IPS-20b (cell line): ENCODE measurements at regions not wholly inside any gene's neighbourhood (a gene's known extent, or its start where the extent isn't known, plus 50 kb on each side); places are given as distances from the start of the nearest gene placed in this dataset.

Experiments used
- H3K27ac ChIP-seq: one replicate; pipeline ENCODE4 v1.5.1; 2013; ENCODE audit warnings: low read length
- H3K27me3 ChIP-seq: 2 replicates; pipeline ENCODE4 v1.6.1; 2013; ENCODE audit warnings: mild to moderate bottlenecking, low read length, inconsistent platforms; ENCODE audit not compliant: insufficient read depth
- H3K36me3 ChIP-seq: 2 replicates; pipeline ENCODE4 v1.6.1; 2013; ENCODE audit warnings: low read depth, mild to moderate bottlenecking, inconsistent platforms, low read length, moderate library complexity; ENCODE audit not compliant: insufficient read depth
- H3K4me1 ChIP-seq: 2 replicates; pipeline ENCODE4 v1.6.1; 2013; ENCODE audit warnings: mild to moderate bottlenecking, control low read depth, inconsistent platforms, low read length, moderate library complexity; ENCODE audit not compliant: insufficient read depth
- H3K4me3 ChIP-seq: 2 replicates; pipeline ENCODE4 v1.5.1; 2013; ENCODE audit warnings: mild to moderate bottlenecking, low read length, inconsistent platforms
- H3K9ac ChIP-seq: 2 replicates; pipeline ENCODE4 v1.6.1; 2013; ENCODE audit warnings: low read depth, mild to moderate bottlenecking, inconsistent platforms, low read length, moderate library complexity
- H3K9me3 ChIP-seq: 2 replicates; pipeline ENCODE4 v1.6.1; 2013; ENCODE audit warnings: mild to moderate bottlenecking, low read depth, low read length, inconsistent platforms; ENCODE audit not compliant: insufficient read depth

GRCh38 chr18:51998711-51999110, 341.3 kb upstream of the DCC start:
- Histone ChIP-seq H3K36me3 (no peaks in the 10 kb centered on the region), H3K9ac (no peak overlapping the region), H3K27me3 (no peaks in the 10 kb centered on the region), H3K4me1 (no peaks in the 10 kb centered on the region), H3K9me3 (no peaks in the 10 kb centered on the region), H3K4me3 (no peak overlapping the region), H3K27ac (no peak overlapping the region)

- Histone ChIP-seq H3K27ac (no peak overlapping the region), H3K4me1 (no peaks in the 10 kb centered on the region), H3K9ac (no peak overlapping the region), H3K27me3 (no peaks in the 10 kb centered on the region), H3K36me3 (no peaks in the 10 kb centered on the region), H3K4me3 (no peak overlapping the region), H3K9me3 (no peaks in the 10 kb centered on the region)
Observed at GRCh38 chr18:51999351-51999750, 340.6 kb upstream of the DCC start.

- Histone ChIP-seq H3K4me3 (no peak overlapping the region), H3K36me3 (no peaks in the 10 kb centered on the region), H3K9me3 (no peaks in the 10 kb centered on the region), H3K4me1 (no peaks in the 10 kb centered on the region), H3K9ac (no peak overlapping the region), H3K27ac (no peak overlapping the region), H3K27me3 (no peaks in the 10 kb centered on the region)
Observed at GRCh38 chr18:52000435-52000834, 339.6 kb upstream of the DCC start.

- Histone ChIP-seq H3K4me1 (no peaks in the 10 kb centered on the region), H3K4me3 (no peak overlapping the region), H3K27ac (no peak overlapping the region), H3K36me3 (no peaks in the 10 kb centered on the region), H3K9ac (no peak overlapping the region), H3K27me3 (no peaks in the 10 kb centered on the region), H3K9me3 (no peaks in the 10 kb centered on the region)
Observed at GRCh38 chr18:52001106-52001505, 338.9 kb upstream of the DCC start.

GRCh38 chr18:52002600-52002999, 337.4 kb upstream of the DCC start:
- H3K9me3 ChIP-seq, result no peaks in the 10 kb centered on the region
- H3K27me3 ChIP-seq, result no peaks in the 10 kb centered on the region
- H3K36me3 ChIP-seq, result no peaks in the 10 kb centered on the region
- no peak overlapping the region for H3K27ac ChIP-seq
- H3K4me3 ChIP-seq, result no peak overlapping the region
- H3K9ac ChIP-seq, result no peak overlapping the region
- H3K4me1 ChIP-seq, result no peaks in the 10 kb centered on the region

GRCh38 chr18:52007105-52007504, 332.9 kb upstream of the DCC start:
- H3K4me3 ChIP-seq, result no peak overlapping the region
- no peaks in the 10 kb centered on the region for H3K27me3 ChIP-seq
- H3K9me3 ChIP-seq, result no peaks in the 10 kb centered on the region
- H3K9ac ChIP-seq, result no peak overlapping the region
- no peak overlapping the region for H3K27ac ChIP-seq
- no peaks in the 10 kb centered on the region for H3K36me3 ChIP-seq
- no peaks in the 10 kb centered on the region for H3K4me1 ChIP-seq

GRCh38 chr18:52008330-52008729, 331.7 kb upstream of the DCC start:
- Histone ChIP-seq H3K4me3 (no peak overlapping the region), H3K9me3 (no peaks in the 10 kb centered on the region), H3K27ac (no peak overlapping the region), H3K4me1 (no peaks in the 10 kb centered on the region), H3K9ac (no peak overlapping the region), H3K27me3 (no peaks in the 10 kb centered on the region), H3K36me3 (no peaks in the 10 kb centered on the region)

- H3K4me1 ChIP-seq, result no peaks in the 10 kb centered on the region
- no peaks in the 10 kb centered on the region for H3K27me3 ChIP-seq
- H3K9ac ChIP-seq, result no peak overlapping the region
- H3K9me3 ChIP-seq, result no peaks in the 10 kb centered on the region
- H3K27ac ChIP-seq, result no peak overlapping the region
- H3K36me3 ChIP-seq, result no peaks in the 10 kb centered on the region
- no peak overlapping the region for H3K4me3 ChIP-seq
Observed at GRCh38 chr18:52008736-52009135, 331.3 kb upstream of the DCC start.

GRCh38 chr18:52009958-52010357, 330.0 kb upstream of the DCC start:
- H3K36me3 ChIP-seq, result no peaks in the 10 kb centered on the region
- H3K4me1 ChIP-seq, result no peaks in the 10 kb centered on the region
- H3K27me3 ChIP-seq, result no peaks in the 10 kb centered on the region
- H3K27ac ChIP-seq, result no peak overlapping the region
- H3K9ac ChIP-seq, result no peak overlapping the region
- H3K4me3 ChIP-seq, result no peak overlapping the region
- no peaks in the 10 kb centered on the region for H3K9me3 ChIP-seq

- no peak overlapping the region for H3K4me3 ChIP-seq
- H3K27ac ChIP-seq, result no peak overlapping the region
- no peaks in the 10 kb centered on the region; the same call in 1 of the 2 replicates for H3K4me1 ChIP-seq
- no peaks in the 10 kb centered on the region for H3K27me3 ChIP-seq
- H3K9me3 ChIP-seq, result no peaks in the 10 kb centered on the region
- no peak overlapping the region for H3K9ac ChIP-seq
- no peaks in the 10 kb centered on the region for H3K36me3 ChIP-seq
Observed at GRCh38 chr18:52045946-52046675, 293.9 kb upstream of the DCC start.

GRCh38 chr18:52046842-52047241, 293.2 kb upstream of the DCC start:
- no peaks in the 10 kb centered on the region for H3K9me3 ChIP-seq
- no peak overlapping the region for H3K4me3 ChIP-seq
- no peaks in the 10 kb centered on the region for H3K36me3 ChIP-seq
- no peak overlapping the region for H3K9ac ChIP-seq
- no peak overlapping the region for H3K27ac ChIP-seq
- no peaks in the 10 kb centered on the region; the same call in 1 of the 2 replicates for H3K4me1 ChIP-seq
- no peaks in the 10 kb centered on the region for H3K27me3 ChIP-seq

- H3K4me1 ChIP-seq, result peaks cover 2% of the 10 kb centered on the region; the same call in 1 of the 2 replicates
- H3K36me3 ChIP-seq, result no peaks in the 10 kb centered on the region
- H3K9ac ChIP-seq, result no peak overlapping the region
- H3K9me3 ChIP-seq, result peaks cover 9% of the 10 kb centered on the region; the same call in 1 of the 2 replicates
- H3K27me3 ChIP-seq, result no peaks in the 10 kb centered on the region
- H3K27ac ChIP-seq, result no peak overlapping the region
- no peak overlapping the region for H3K4me3 ChIP-seq
Observed at GRCh38 chr18:52054324-52054723, 285.7 kb upstream of the DCC start.
